ENCODE measurements at regions not wholly inside any gene's neighbourhood (a gene's known extent, or its start where the extent isn't known, plus 50 kb on each side); places are given as distances from the start of the nearest gene placed in this dataset.

GRCh38 chr6:134609716-134610261 is 291.9 kb upstream of the SGK1 start:
- no peak for DNase-seq
- no peak overlapping the region for H3K27ac ChIP-seq

GRCh38 chr6:134607411-134607810 is 289.5 kb upstream of the SGK1 start:
- Histone ChIP-seq H3K4me1 (no peaks in the 10 kb centered on the region), H3K27ac (no peak overlapping the region), H3K9me3 (no peaks in the 10 kb centered on the region), H3K27me3 (no peaks in the 10 kb centered on the region), H3K4me3 (no peak overlapping the region), H3K36me3 (no peaks in the 10 kb centered on the region)
- TF ChIP-seq POLR2A (IDR thresholded peaks at IDR 0.05) (no peak), CTCF (IDR thresholded peaks at IDR 0.05) (no peak)
- no peak for DNase-seq

More at GRCh38 chr6:134609716-134610261, 291.9 kb upstream of the SGK1 start:
- Histone ChIP-seq H3K9me3 (no peaks in the 10 kb centered on the region), H3K4me3 (no peak overlapping the region), H3K27me3 (no peaks in the 10 kb centered on the region), H3K36me3 (no peaks in the 10 kb centered on the region), H3K4me1 (no peaks in the 10 kb centered on the region)
- TF ChIP-seq CTCF (IDR thresholded peaks at IDR 0.05) (no peak), POLR2A (IDR thresholded peaks at IDR 0.05) (no peak)

GRCh38 chr6:134605034-134605433 is 287.1 kb upstream of the SGK1 start:
- H3K27ac ChIP-seq = no peak overlapping the region
- TF ChIP-seq CTCF (IDR thresholded peaks at IDR 0.05) (no peak), POLR2A (IDR thresholded peaks at IDR 0.05) (no peak)
- no peak for DNase-seq
- no peaks in the 10 kb centered on the region for H3K4me1 ChIP-seq
- H3K9me3 ChIP-seq = no peaks in the 10 kb centered on the region
- no peaks in the 10 kb centered on the region for H3K27me3 ChIP-seq
- H3K36me3 ChIP-seq = no peaks in the 10 kb centered on the region
- H3K4me3 ChIP-seq = no peak overlapping the region

- H3K9me3 ChIP-seq = no peaks in the 10 kb centered on the region
- no peak overlapping the region for H3K4me3 ChIP-seq
- H3K27ac ChIP-seq = no peak overlapping the region
- no peaks in the 10 kb centered on the region for H3K27me3 ChIP-seq
- TF ChIP-seq POLR2A (IDR thresholded peaks at IDR 0.05) (no peak), CTCF (IDR thresholded peaks at IDR 0.05) (no peak)
- DNase-seq = no peak
- no peaks in the 10 kb centered on the region for H3K36me3 ChIP-seq
- H3K4me1 ChIP-seq = no peaks in the 10 kb centered on the region
Measured at GRCh38 chr6:134604014-134604676, 286.2 kb upstream of the SGK1 start.

- TF ChIP-seq POLR2A (IDR thresholded peaks at IDR 0.05) (no peak), CTCF (IDR thresholded peaks at IDR 0.05) (no peak)
- no peak for DNase-seq
- H3K4me1 ChIP-seq = no peaks in the 10 kb centered on the region
- no peaks in the 10 kb centered on the region for H3K9me3 ChIP-seq
- H3K4me3 ChIP-seq = no peak overlapping the region
- no peaks in the 10 kb centered on the region for H3K36me3 ChIP-seq
- no peaks in the 10 kb centered on the region for H3K27me3 ChIP-seq
- H3K27ac ChIP-seq = no peak overlapping the region
Measured at GRCh38 chr6:134603561-134603960, 285.6 kb upstream of the SGK1 start.

Data from Peyer's patch (tissue), 4 donors.